Breast epithelium (tissue), 3 donors: ENCODE measurements at regions not wholly inside any gene's neighbourhood (a gene's known extent, or its start where the extent isn't known, plus 50 kb on each side); places are given as distances from the start of the nearest gene placed in this dataset.

Experiments used
- CTCF ChIP-seq, 3 donors: fragments of 450-650 bp; IDR thresholded peaks; one replicate each; pipeline ENCODE4 v1.5.1; 2016 to 2017; ENCODE audit warnings: antibody characterized with exemption in 3 of 3, mild to moderate bottlenecking in 3 of 3, moderate library complexity in 3 of 3
- POLR2A ChIP-seq: fragments of 450-650 bp; IDR thresholded peaks from one replicate; pipeline ENCODE4 v1.6.1; 2016; ENCODE audit warnings: antibody characterized with exemption, mild to moderate bottlenecking, moderate library complexity
- POLR2AphosphoS5 ChIP-seq, 3 donors: sonication (generic); formaldehyde crosslinking; IDR thresholded peaks; one replicate each; pipeline ENCODE4 v1.6.1; 2017; ENCODE audit warnings: antibody characterized with exemption in 3 of 3

DNA sequence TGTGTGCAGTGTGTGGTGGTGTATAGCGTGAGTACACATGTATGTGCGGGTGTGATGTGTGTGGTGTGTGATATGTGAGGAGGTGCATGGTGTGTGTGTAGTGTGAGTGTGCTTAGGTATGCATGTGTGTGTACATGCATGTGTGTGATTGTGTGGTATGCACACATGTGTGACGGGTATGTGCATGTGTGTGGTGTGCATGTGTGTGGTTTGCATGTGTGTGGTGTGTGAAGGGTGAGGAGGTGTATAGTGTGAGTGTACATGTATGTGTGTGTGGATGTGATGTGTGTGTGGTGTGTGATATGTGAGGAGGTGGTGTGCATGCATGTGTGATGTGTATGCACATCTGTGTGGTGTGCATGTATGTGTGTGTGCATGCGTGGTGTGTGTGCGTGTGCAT, 105.6 kb downstream of the CMPK2 start:
- TF ChIP-seq CTCF (IDR thresholded peaks at IDR 0.05) (no peak), POLR2A (no peak), POLR2AphosphoS5 (IDR thresholded peaks at IDR 0.05) (no peak)
